Stimulated activated CD8-positive, alpha-beta memory T cell treated with anti-CD3 and anti-CD28 coated beads, Interleukin-4, amount 100 ng/mL, for 48 hours (primary cell): ENCODE measurements at regions not wholly inside any gene's neighbourhood (a gene's known extent, or its start where the extent isn't known, plus 50 kb on each side); places are given as distances from the start of the nearest gene placed in this dataset.
A peak's percentile ranks its signal among the peaks of the same experiment; 100 is the strongest.

Experiments
- DNase-seq: peaks from one replicate; pipeline ENCODE4 v3.0.0-alpha.2; 2020

GRCh38 chr6:149185799-149186357 is 131.6 kb upstream of the TAB2 start:
- no peak for DNase-seq

GRCh38 chr6:149186873-149187272 is 130.6 kb upstream of the TAB2 start:
- no peak for DNase-seq

DNA sequence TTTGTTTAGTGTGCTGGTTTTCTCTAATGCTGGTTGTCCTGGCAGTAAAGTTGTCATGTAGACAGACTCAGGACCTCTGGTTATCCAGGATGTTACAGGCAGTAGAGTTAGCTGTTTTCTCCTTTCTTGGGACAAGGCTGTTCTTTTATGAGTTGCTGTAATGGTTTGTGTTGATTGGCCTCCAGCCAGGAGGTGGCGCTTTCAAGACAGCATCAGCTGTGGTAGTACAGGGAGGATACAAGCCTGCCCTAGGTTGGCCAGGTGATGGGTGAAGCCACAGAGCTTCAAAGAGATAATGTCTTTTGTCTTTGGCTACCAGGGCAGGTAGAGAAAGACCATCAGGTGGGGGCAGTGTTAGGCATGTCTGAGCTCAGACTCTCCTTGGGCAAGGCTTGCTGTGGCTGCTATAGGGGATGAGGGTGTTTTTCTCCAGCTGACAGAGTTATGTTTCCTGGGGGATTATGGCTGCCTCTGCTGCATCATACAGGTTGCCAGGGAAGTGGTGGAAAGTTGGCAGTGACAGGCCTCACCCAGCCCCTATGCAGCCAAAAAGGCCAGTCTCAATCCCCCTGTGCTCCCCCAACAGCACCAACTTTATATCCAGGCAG is 127.2 kb upstream of the TAB2 start:
- peak; percentile 78 for DNase-seq

DNA sequence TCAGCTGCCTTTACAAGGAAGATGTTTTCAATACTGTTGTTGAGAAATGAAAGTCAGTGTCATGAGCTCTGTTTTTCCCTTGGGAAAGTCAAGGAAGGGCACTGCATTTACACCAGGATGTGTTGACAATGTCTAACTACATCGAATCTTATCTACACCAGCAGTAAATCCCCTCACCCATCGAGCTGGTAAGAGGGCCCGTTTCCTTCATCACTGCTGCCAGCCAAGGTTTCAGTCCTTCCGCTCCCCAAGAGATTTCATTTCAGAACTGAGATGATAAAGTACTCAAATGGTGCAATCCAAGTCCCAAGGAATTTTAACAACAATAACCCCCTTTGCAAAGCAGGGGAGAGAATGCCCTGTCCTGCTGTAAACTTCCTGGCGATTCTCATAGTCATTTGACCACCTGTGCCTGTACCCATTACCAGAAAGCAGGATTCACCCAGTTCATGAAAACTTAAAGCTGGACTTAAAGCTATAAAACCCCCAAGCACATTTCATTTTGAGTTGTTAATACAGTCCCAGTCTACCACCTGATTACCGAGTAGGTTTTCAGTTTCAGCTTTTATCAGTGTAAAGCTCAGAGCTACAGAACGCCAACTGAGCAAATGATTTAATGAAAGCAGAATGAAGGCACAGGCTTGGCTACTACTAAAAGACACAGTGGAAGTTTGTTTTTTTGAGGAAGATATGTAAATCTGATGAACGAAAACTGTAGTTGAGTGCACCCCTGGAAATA is 122.5 kb upstream of the TAB2 start:
- no peak for DNase-seq

GRCh38 chr6:149196091-149196490 is 121.4 kb upstream of the TAB2 start:
- no peak for DNase-seq

GRCh38 chr6:149197482-149197881 is 120.0 kb upstream of the TAB2 start:
- no peak for DNase-seq

DNA sequence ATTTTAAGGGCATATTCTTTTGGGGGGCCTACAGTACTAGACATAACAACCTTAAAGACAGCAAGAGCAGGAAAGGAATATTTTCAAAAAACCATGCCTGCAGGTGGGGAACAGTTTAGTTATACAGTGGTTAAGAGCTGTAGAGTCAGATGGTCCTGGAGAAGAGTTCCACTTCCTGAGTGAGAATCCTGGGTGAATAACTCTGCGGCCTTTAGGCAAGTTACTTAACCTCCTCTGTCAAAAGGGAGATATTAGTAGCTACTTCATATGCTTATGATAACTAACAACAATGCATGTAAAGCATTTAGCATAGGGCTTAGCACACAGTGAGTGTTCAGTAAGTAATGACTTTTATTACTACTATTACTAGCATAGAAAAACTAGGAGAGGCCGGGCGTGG is 119.2 kb upstream of the TAB2 start:
- DNase-seq: no peak

DNA sequence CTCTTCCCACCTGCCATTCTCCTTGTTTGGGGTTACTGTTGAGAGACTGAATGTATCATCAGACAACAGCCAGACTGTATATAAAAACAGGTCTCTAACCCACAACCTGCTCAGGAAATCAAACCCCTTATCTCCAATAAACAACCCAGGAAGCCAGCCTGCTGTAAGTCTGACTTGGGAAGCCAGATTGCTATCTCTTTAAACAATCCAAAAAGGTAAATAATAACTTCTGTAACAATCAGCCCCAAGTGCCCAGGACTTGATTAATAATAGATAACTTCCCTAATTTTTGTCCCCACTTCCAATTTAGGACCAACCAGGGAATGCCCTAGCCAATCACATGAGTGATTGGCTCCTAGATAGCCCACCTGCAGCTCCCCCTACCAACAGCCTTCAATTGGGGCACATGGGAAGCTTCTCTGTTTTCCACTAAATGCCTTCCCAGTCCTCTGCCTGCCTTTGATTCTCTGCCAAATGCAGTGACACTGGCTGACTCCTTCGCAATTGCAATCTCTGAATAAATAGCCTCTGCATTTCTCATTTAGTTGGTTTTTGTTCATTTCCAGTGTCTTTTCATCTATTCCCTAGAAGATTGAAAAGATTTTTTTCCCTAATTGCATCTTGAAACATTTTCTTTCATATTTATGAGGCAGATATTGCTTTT is 117.1 kb upstream of the TAB2 start:
- no peak for DNase-seq

- no peak for DNase-seq
Measured at GRCh38 chr6:149201068-149201655, 116.3 kb upstream of the TAB2 start.

DNA sequence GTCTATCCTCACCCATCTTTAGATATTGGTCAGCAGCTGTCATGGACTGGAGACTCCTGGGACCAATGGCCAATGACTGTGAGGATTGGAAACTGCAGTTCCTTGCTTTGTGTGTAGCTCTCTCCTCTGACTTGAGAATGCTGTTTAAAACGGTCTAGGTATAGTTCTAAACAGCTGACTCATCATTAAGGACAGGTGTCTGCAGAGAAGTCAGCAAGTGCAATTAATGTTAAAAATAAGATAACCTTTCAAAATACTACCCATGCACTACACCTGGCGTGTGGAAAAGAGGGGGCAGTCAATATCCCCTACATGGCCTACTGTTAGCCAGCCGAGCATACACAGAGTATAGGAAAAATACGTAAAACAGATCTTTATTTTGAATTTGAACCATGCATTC is 115.4 kb upstream of the TAB2 start:
- no peak for DNase-seq

DNA sequence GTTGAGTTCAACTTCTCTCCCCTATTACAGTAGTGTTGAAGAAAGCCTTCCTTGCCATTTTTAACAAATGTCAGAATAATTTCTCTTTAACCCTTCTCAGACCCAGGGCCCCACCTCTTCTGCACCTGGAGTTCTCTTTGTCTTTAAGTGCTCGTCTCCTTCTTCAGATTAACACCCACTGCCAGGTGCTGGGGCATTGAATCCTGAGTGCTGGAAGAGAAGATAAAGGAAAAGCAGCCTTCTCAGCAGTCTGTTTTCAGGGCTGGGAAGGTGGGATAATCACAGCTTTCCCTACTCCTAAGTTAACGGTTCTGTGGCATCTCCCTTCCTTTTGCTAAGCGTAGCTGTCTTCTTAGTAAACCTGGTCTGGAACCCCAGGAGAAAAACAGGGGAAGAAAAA is 114.6 kb upstream of the TAB2 start:
- no peak for DNase-seq

GRCh38 chr6:149203509-149203908 is 114.0 kb upstream of the TAB2 start:
- DNase-seq: no peak

DNA sequence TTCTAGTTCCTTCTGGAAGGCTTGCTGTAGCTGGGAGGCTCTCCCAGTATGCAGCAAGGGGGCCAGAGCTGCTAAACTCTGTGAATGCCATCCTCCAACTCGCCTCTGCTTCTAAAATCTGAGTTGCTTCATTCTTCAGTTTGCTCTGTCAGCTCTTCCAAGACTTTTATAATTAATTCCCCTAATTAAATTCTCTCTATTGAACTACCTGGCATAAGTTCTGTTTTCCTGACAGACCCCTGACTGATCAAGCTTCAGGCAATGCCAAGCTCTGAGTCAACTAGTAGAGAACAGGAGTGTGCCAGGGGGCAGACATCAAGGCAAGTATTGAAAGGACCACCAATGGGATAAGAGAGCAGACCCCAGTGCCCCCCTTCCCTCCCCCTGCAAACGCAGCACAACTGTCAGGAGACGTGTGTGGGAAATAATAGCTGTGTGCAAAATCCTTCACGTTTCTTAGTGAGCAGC is 109.3 kb upstream of the TAB2 start:
- DNase-seq: no peak

DNA sequence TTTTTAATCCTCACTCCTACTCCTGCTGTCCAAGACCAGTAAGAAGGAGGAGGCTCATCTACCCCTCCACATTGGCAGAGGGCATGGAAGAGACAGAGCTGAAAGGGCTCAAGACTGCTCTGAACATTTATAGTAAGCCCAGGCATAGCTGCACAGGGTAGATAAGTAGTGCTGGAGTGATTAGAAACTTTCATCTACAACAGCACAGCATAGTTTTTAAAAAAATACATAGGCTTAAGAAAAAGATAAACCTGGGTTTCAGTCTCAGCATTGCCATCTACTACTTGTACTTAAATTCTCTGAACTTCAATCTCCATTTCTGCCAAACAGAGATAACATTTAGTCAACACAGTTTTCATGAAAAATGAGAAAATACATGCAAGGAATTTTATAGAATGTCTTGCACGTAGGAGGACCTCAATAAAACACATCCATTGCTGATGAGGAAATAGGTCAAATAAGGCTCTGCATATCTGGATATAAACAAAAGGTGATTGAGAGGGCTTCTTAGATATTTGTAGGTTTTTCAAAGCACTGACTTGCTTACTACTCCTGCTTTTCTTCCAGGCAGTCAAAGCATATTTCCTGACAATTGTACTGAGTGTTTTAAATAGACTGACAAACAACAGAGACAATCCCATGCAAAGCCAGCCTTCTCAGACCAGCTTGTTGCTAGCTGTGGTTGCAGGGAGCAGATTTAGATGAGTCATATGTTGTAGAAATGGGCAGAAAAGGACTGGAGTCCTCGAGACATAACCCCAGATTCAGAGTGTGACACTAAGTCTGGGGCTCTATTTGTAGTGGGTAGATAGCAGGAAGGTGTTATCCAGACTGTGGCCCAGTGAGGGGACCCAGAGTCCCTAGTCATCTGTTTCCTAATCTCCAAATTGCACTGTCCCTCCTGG is 107.4 kb upstream of the TAB2 start:
- no peak for DNase-seq

- DNase-seq: peak; percentile 51
Measured at GRCh38 chr6:149211046-149211571, 106.4 kb upstream of the TAB2 start.

GRCh38 chr6:149212206-149212605 is 105.3 kb upstream of the TAB2 start:
- no peak for DNase-seq

GRCh38 chr6:149212892-149213801 is 104.4 kb upstream of the TAB2 start:
- DNase-seq: peak; percentile 68

- DNase-seq: no peak
Measured at GRCh38 chr6:149213829-149214228, 103.7 kb upstream of the TAB2 start.

DNA sequence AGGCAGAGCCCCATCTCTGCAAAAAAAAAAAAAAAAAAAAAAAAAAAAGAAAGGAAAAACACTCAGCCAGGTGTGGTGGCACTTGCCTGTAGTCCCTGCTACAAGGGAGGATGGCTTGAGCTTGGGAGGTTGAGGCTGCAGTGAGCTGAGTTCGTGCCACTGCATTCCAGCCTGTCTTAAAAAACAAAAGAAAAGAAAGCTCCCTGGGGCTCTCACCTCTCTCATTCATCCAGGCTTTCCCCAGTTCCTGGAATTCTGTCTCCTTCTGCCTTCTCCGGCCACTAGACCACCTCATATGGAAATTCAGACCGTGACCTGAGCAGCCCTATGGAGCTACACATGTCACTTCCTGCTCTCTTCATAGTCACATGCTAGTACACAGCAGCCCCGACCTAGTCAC is 101.1 kb upstream of the TAB2 start:
- DNase-seq: no peak

DNA sequence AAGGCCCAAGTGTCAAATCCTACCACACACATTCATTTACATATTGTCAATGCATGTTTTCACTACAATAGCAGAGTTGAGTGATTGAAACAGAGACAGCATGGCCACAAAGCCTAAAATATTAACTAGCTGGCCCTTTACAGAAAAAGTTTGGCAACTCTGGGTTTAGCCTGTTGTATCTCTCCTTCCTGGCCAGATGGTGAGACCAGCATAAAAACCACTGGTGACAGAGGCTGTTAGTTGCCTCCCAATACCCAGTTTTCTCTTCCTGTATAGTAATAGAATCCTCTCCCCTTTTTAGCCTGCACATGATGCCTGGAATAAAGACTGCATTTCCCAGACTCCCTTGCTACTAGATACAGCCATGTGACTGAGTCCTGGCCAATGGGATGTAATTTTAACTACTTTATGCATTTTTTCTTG is 100.0 kb upstream of the TAB2 start:
- no peak for DNase-seq

DNA sequence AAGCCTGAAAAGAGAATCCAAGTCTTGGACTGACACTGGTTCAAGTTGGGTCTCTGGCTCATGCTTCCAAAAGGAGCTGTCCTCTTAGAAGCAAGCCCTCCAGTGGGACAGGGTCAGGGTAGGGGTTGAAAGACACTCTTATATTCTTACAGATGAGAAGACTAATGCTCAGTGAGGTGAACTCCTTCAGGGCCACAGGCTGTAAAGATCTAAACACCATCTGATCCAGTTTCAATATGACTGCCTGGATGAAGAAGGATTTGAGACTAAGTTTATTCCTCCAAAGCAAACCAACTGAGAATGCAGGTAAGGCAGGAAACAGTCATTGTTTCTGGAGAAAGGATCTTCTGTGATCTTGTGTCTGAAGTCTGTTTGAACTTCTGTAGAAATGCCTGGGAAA is 99.0 kb upstream of the TAB2 start:
- DNase-seq: no peak
